ENCODE measurements at regions not wholly inside any gene's neighbourhood (a gene's known extent, or its start where the extent isn't known, plus 50 kb on each side); places are given as distances from the start of the nearest gene placed in this dataset.

DNA sequence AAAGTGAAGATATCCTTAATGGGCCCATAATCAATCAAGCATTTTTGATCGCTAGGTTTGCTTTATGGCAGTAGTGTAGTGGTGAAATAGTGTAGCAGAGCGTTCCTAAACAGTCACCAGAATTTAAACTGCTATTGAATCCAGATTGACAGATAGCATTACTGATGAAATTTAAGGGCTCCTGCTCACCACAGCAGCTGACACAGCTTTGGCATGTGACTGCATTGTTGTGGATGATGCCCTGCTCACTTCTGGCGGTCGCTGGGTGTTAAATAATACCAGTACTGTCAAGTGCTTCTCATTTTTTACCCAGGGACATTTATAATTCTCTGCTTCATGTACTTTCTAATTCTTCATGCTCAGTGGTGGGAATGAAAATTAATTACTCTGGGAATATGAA lies 102.0 kb upstream of the ARHGAP24 start:
- no peaks in the 10 kb centered on the region for H3K36me3 ChIP-seq (ENCODE audit: control insufficient read depth in 4 of 4, insufficient read depth in 3 of 4, low read depth in 1 of 4, low read length in 3 of 4)
- no peak overlapping the region for H3K27ac ChIP-seq (ENCODE audit: low read depth in 1 of 2, low read length in 2 of 2)
- TF ChIP-seq, protein P1, sequence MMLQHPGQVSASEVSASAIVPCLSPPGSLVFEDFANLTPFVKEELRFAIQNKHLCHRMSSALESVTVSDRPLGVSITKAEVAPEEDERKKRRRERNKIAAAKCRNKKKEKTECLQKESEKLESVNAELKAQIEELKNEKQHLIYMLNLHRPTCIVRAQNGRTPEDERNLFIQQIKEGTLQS (IDR thresholded peaks at IDR 0.05) = no peak
- TF ChIP-seq, protein P2, sequence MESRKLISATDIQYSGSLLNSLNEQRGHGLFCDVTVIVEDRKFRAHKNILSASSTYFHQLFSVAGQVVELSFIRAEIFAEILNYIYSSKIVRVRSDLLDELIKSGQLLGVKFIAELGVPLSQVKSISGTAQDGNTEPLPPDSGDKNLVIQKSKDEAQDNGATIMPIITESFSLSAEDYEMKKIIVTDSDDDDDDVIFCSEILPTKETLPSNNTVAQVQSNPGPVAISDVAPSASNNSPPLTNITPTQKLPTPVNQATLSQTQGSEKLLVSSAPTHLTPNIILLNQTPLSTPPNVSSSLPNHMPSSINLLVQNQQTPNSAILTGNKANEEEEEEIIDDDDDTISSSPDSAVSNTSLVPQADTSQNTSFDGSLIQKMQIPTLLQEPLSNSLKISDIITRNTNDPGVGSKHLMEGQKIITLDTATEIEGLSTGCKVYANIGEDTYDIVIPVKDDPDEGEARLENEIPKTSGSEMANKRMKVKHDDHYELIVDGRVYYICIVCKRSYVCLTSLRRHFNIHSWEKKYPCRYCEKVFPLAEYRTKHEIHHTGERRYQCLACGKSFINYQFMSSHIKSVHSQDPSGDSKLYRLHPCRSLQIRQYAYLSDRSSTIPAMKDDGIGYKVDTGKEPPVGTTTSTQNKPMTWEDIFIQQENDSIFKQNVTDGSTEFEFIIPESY (IDR thresholded peaks at IDR 0.05) = no peak
- TF ChIP-seq, protein P3, sequence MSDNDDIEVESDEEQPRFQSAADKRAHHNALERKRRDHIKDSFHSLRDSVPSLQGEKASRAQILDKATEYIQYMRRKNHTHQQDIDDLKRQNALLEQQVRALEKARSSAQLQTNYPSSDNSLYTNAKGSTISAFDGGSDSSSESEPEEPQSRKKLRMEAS (IDR thresholded peaks at IDR 0.05) = no peak
- TF ChIP-seq YY1 (IDR thresholded peaks at IDR 0.05) (no peak), NR2F2 (IDR thresholded peaks at IDR 0.05) (no peak), FOXA2 (IDR thresholded peaks at IDR 0.05) (no peak), RXRA (IDR thresholded peaks at IDR 0.05) (no peak), HNF4G (IDR thresholded peaks at IDR 0.05) (no peak), HNF4A (conservative IDR thresholded peaks at IDR 0.05) (no peak)
- H3K9ac ChIP-seq (ENCODE audit: low read depth in 1 of 2, low read length in 2 of 2) = no peak overlapping the region
- no peak overlapping the region for H3K4me3 ChIP-seq (ENCODE audit: low read depth in 1 of 3, low read length in 3 of 3)
- H3K4me1 ChIP-seq (ENCODE audit: control insufficient read depth in 4 of 4, insufficient read depth in 4 of 4, low read length in 3 of 4) = no peaks in the 10 kb centered on the region
- no peaks in the 10 kb centered on the region for H3K27me3 ChIP-seq (ENCODE audit: control insufficient read depth in 4 of 4, insufficient read depth in 4 of 4, low read length in 3 of 4)
- DNase-seq (ENCODE audit: low spot score) = no peak
- WGBS = 83% methylated on average over 4 of the region's 4 CpGs
- H3K9me3 ChIP-seq (ENCODE audit: control insufficient read depth in 4 of 4, low read length in 3 of 4) = no peaks in the 10 kb centered on the region

DNA sequence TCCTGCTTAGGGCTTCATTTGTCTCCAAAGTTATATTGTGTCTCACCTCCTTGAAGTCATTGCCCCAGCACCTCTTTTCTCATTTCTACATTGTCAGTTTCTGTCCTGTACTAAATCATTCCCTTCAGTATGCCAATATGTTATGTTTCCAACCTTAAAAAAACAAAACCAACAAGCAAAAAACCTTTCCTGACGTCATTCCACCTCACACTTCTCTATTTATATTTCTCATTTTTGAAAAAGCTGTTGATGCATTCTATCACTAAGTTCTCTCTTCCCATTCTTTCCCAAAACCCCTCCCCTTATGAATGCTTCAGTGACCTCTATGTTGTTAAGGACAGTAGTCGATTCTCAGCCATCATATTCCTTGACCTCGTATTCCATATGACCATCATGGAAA lies 98.7 kb upstream of the ARHGAP24 start:
- H3K27ac ChIP-seq (ENCODE audit: low read depth in 1 of 2, low read length in 2 of 2) = no peak overlapping the region
- no peak overlapping the region for H3K9ac ChIP-seq (ENCODE audit: low read depth in 1 of 2, low read length in 2 of 2)
- H3K36me3 ChIP-seq (ENCODE audit: control insufficient read depth in 4 of 4, insufficient read depth in 3 of 4, low read depth in 1 of 4, low read length in 3 of 4) = no peaks in the 10 kb centered on the region
- no peaks in the 10 kb centered on the region for H3K27me3 ChIP-seq (ENCODE audit: control insufficient read depth in 4 of 4, insufficient read depth in 4 of 4, low read length in 3 of 4)
- TF ChIP-seq, protein P4, sequence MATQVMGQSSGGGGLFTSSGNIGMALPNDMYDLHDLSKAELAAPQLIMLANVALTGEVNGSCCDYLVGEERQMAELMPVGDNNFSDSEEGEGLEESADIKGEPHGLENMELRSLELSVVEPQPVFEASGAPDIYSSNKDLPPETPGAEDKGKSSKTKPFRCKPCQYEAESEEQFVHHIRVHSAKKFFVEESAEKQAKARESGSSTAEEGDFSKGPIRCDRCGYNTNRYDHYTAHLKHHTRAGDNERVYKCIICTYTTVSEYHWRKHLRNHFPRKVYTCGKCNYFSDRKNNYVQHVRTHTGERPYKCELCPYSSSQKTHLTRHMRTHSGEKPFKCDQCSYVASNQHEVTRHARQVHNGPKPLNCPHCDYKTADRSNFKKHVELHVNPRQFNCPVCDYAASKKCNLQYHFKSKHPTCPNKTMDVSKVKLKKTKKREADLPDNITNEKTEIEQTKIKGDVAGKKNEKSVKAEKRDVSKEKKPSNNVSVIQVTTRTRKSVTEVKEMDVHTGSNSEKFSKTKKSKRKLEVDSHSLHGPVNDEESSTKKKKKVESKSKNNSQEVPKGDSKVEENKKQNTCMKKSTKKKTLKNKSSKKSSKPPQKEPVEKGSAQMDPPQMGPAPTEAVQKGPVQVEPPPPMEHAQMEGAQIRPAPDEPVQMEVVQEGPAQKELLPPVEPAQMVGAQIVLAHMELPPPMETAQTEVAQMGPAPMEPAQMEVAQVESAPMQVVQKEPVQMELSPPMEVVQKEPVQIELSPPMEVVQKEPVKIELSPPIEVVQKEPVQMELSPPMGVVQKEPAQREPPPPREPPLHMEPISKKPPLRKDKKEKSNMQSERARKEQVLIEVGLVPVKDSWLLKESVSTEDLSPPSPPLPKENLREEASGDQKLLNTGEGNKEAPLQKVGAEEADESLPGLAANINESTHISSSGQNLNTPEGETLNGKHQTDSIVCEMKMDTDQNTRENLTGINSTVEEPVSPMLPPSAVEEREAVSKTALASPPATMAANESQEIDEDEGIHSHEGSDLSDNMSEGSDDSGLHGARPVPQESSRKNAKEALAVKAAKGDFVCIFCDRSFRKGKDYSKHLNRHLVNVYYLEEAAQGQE (IDR thresholded peaks at IDR 0.05) = no peak
- TF ChIP-seq SP1 (IDR thresholded peaks at IDR 0.05) (no peak), FOXA2 (IDR thresholded peaks at IDR 0.05) (no peak)
- TF ChIP-seq, protein P5, sequence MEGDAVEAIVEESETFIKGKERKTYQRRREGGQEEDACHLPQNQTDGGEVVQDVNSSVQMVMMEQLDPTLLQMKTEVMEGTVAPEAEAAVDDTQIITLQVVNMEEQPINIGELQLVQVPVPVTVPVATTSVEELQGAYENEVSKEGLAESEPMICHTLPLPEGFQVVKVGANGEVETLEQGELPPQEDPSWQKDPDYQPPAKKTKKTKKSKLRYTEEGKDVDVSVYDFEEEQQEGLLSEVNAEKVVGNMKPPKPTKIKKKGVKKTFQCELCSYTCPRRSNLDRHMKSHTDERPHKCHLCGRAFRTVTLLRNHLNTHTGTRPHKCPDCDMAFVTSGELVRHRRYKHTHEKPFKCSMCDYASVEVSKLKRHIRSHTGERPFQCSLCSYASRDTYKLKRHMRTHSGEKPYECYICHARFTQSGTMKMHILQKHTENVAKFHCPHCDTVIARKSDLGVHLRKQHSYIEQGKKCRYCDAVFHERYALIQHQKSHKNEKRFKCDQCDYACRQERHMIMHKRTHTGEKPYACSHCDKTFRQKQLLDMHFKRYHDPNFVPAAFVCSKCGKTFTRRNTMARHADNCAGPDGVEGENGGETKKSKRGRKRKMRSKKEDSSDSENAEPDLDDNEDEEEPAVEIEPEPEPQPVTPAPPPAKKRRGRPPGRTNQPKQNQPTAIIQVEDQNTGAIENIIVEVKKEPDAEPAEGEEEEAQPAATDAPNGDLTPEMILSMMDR (IDR thresholded peaks at IDR 0.05; ENCODE audit: low read depth, low read length, missing input control) = no peak
- H3K9me3 ChIP-seq (ENCODE audit: control insufficient read depth in 4 of 4, low read length in 3 of 4) = no peaks in the 10 kb centered on the region
- H3K4me1 ChIP-seq (ENCODE audit: control insufficient read depth in 4 of 4, insufficient read depth in 4 of 4, low read length in 3 of 4) = no peaks in the 10 kb centered on the region
- no peak overlapping the region for H3K4me3 ChIP-seq (ENCODE audit: low read depth in 1 of 3, low read length in 3 of 3)
- WGBS = 71% methylated on average over 3 of the region's 3 CpGs
- no peak for DNase-seq (ENCODE audit: low spot score)
